HuH-7 (cell line): ENCODE measurements at regions not wholly inside any gene's neighbourhood (a gene's known extent, or its start where the extent isn't known, plus 50 kb on each side); places are given as distances from the start of the nearest gene placed in this dataset.
"Not testable (repeated sequence)": the region's sequence is repeated elsewhere in the genome, so short reads cannot be mapped to it uniquely, and the experiment has no call there.

ENCODE experiments used
- DNase-seq: peaks from one replicate; pipeline ENCODE4 v3.0.0; 2011; ENCODE audit warnings: low spot score

GRCh38 chr19:27942607-27943006 is 1270.3 kb downstream of the UQCRFS1 start:
- not testable (repeated sequence) for DNase-seq

DNA sequence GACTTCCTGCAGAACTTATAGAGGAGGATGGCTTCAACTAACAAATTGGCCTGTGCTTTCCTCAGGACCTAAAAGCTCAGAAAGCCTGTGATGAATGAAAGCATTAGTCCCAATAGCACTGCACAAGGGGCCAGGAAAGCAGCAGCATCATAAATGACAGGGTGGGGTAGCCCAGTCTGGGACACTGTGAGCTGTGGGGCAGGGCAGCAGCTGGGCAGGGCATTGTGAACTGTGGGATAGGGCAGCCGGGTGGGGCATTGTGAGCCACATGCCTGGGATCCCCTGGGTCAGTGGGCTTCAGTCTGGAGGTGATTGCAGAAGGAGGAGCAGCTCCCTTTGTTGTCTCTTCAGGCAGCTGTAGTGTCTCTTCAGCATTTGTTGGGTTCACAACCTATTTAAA is 1276.8 kb downstream of the UQCRFS1 start:
- no peak for DNase-seq

DNA sequence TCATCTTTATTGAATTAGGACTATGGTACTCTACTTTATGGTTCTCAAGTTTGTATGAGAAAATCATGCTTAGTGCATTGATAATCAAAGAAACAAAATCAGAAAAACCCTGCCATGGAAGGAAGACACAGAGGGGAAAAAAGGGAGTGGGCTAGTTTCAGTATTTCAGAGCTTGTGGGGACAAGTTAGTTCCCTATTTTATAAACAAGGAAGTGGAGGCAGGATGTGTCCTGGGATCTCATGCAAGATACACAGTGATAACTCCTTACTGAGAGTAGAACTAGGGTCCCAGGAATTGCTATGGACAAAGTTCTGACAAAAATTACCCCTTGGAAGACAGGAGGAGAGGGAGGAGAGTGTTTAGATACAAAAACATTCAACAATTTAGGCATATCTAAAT is 1277.3 kb downstream of the UQCRFS1 start:
- no peak for DNase-seq

DNA sequence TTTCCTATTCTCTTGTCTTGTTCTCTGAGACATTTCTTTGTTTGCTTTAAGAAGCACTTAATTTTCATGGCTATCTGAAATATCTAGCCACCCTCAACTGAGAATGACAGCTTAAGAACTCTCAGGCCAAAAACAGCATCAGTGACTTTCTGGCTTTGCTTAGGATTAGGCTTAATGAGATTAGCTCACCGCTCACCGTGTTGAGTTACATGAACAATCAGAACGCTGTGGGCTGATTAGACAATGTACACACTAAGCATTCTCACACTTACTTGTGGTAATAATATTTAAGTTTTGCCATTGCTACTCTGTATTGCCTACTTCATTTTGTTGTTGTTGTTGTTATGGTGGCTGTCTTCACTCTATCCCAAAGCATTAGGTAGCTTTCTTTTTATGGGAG is 1283.6 kb downstream of the UQCRFS1 start:
- no peak for DNase-seq

DNA sequence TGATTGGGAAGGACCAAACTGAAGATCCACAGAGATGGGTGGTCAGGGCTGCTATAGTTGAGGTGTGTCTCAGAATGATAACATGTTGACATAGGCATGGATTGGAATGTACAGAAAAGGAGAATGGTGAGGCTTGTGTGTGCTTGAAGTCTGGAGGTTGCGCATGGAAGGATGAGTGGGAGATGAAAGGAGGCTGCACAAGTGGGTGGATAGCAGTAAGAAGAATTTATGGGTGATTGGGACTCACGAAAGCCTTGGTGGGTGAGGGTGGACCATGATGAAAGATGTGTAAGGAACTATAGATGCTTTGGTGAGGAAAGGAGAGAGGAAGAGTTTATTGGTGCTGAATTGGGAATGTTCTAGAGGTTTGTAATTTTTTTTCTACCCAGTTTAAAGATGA is 1287.7 kb downstream of the UQCRFS1 start:
- no peak for DNase-seq

GRCh38 chr19:27922970-27923369 is 1290.0 kb downstream of the UQCRFS1 start:
- DNase-seq: no peak

DNA sequence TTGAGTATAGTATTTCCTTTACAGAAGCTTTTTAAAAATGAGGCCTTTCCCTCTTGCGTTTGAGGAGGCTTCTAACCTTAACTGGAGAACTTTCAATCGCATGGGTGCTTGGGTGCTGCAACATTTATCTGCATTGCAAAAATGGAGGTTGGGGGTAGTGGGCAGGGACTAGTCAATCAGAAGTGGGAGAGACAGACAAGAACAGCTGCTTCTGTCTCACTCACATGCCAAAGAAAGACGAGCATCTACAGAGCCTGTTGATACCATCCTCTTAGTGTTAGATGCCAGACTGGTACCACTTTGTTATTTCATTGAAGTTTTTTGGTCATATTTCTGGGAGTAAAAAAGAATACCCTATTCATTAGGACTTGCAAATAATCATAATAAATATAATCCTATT is 1292.2 kb downstream of the UQCRFS1 start:
- no peak for DNase-seq

DNA sequence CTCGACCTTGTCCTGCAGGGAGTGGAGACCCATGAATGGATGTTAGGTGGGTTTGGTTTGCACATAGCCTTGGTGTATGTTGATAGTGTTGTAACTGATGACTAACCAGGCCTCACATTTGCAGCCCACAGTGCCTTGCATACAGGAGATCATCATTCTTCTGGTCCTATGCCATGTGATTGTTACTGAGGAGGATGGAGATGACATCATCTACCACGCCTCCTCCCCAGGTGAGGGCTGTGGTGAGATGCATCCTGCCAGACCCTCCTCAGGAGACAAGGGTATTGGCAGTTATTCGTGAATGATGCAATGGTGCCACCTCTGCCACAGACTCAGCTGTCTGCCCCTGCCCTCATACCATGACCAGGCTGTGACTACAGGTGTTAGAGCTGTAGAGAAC is 1294.1 kb downstream of the UQCRFS1 start:
- no peak for DNase-seq

- no peak for DNase-seq
These were observed 1301.6 kb downstream of the UQCRFS1 start for GRCh38 chr19:27911122-27911898.

DNA sequence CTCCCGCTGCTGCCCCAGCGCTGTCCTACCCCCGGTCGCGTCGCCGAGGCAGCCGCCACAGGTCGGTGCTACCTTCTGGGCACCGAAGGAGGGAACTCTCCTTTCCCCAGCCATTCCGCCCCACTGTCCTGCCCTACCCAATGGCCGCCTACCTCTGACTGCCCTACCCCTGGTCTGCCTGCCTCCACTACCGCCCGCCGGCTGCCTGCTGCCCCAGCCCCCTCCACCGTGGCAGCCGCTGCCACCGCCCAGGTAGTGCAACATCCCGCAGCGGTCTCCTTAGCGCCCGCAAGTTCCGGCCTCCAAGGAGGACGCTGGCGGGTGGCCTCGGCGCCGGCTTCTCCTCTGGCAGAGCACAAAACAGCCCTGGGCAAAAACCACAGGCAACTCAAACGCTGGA is 1303.1 kb downstream of the UQCRFS1 start:
- no peak for DNase-seq

DNA sequence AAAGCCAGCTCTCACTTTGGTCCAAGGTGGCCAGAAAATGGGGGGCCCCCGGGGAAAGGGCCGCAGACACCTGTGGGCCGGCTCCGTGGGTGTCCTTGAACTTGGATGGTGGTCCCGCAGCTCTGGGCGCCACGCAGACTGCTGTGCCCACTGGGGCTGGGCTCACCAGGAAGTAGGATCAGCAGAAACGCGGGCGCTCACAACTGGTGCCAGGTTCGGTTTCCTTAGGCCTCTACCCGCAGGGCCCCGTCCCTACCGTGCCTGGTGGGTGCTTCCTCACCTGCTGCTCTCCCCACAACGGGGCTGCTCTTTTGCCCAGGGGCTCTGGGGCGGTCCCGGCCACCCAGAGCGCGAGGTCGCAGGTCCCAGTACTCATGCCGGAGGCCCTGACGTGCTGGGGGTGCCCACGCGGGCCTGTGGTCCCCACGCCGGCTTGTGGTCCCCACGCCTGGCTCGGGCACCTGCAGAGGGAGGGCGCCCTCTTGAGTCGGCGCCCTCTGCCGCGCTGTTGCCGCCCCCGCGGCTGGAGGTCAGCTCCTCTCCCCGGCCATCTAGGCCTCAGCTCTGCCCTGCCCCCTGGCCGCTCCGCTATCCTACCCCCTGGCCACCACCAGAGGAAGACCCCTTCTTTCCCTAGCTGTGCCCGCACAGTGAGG is 1303.6 kb downstream of the UQCRFS1 start:
- no peak for DNase-seq

DNA sequence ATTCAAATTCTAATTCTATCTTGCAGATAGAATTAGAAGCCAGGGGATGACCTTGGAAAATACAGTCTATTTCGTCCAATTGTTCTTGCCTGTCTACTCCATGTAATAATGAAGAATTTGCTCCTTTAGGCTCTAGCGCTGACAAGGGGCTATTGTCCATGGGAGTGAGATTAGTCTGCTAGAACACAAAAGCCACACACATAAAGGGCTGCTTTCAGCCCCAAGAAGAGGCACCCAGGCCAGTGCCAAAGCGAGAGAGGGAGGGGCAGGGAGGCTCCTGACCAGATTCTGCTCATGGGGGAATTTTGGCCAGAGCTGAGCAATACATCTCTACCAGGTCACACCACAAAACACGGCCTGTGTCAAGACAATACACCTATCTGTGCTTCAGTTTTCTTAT is 1306.9 kb downstream of the UQCRFS1 start:
- no peak for DNase-seq

DNA sequence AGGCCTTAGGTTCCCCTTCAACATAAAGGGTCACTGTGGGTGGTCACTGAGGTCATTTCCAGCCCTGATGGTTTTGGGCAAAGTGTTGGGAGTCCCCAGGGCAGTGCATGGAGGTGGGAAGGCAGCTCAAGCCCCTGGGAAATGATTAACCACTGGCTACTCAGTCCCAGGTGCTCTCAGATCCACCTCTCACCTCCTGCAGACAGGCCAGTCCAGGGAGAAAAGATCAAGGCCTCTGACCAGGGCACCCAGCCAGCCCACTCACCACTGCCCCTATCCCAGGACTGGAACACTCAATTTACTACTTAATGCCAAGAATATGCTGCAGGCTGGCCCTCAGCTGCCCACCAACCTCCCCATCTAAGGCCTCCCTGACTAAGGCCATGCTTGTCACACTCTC is 1307.9 kb downstream of the UQCRFS1 start:
- no peak for DNase-seq

- no peak for DNase-seq
These were observed 1311.9 kb downstream of the UQCRFS1 start for GRCh38 chr19:27901078-27901477.

- no peak for DNase-seq
These were observed 1316.9 kb downstream of the UQCRFS1 start for GRCh38 chr19:27896091-27896490.

GRCh38 chr19:27894906-27895754 is 1317.8 kb downstream of the UQCRFS1 start:
- no peak for DNase-seq

- no peak for DNase-seq
These were observed 1320.5 kb downstream of the UQCRFS1 start for GRCh38 chr19:27892500-27892899.

- no peak for DNase-seq
These were observed 1321.5 kb downstream of the UQCRFS1 start for GRCh38 chr19:27891411-27891810.

- DNase-seq: no peak
These were observed 1322.3 kb downstream of the UQCRFS1 start for GRCh38 chr19:27890696-27891095.

DNA sequence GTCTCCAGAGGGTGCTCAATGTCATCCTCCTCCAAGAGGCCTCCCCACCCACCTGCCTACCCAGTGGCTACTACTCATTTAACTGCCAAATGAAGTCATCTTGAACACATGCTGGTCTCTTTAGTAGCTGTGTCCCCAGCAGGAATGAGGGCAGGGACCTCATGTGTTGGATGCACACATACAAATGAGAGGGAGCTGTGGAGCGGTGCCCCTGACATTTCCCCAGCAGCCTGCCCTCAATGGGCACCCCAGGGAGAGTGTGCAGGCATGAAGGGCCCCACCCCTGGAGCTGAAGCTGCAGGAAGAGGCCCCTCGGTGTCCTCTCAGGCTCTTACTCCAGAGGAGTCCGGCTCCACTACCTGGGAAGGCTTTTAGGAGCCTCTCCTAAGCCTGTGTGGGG is 1322.7 kb downstream of the UQCRFS1 start:
- no peak for DNase-seq

DNA sequence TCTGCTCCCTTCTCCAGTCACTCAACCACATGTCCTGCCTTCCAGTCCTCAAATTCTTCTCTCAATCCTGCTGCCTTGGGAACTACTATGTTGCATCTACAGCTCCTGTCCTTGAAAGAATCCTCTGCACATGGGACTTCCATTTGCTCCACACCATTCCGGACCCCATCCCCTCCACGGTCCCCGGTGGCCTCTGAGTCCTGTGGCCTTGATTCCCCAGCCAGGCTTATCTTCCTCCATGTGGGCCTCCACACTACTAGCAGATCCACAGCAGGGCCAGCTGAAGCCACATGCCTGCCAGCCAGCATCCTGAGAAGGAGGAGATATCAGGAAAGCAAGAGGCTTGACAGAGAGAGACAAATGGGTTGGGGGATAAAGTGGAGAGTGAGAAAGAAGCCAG is 1323.8 kb downstream of the UQCRFS1 start:
- DNase-seq: no peak

DNA sequence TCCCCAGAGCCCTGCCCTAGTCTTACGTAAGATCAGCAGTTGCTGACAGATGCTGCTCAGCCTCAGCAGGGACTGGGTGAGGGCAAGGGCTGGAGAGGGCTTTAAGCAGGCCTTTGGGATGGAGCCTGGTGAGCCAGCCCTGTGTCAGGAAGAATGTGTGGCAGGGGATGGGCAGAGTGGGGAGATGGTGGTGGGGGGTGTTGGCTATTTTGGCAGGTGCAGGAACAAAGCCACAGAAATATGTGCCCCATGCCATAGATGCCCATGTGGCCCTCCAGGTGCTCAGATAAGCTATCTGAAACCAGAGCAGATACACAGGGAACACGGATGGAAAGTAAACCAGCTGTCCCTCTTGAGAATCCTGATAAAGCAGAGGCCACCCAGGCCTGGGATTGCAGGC is 1325.0 kb downstream of the UQCRFS1 start:
- no peak for DNase-seq

DNA sequence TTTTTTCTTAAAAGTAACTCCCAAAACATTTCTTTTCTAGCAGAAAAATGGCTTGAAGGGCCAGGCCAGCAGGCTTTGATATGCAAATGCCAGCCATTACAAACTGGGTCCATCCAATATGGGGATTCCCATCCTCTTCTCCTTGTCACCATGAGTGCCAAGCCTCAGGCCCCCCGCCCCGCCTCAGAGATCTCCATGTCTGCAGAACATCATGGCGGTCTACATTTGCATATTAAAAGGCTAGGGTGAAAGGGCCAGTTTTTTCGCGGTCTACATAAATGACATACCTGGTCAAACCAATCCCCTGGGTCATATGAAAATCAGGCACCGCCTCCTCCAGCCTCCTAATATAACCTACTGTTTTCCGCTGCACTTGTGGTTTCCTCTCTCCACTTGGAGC is 1327.6 kb downstream of the UQCRFS1 start:
- no peak for DNase-seq
